WERI-Rb-1 (cell line): ENCODE measurements at regions not wholly inside any gene's neighbourhood (a gene's known extent, or its start where the extent isn't known, plus 50 kb on each side); places are given as distances from the start of the nearest gene placed in this dataset.

ENCODE experiments used
- DNase-seq: peaks from one replicate; pipeline ENCODE4 v3.0.0-alpha.2; 2020
- H3K27ac ChIP-seq: fragments of 250-450 bp; sonication (Bioruptor Pico); 2 replicates; pipeline ENCODE4 v1.5.1; 2020; ENCODE audit warnings: mild to moderate bottlenecking, moderate library complexity
- H3K27me3 ChIP-seq: fragments of 250-450 bp; sonication (Bioruptor Pico); 2 replicates; pipeline ENCODE4 v1.5.1; 2021; ENCODE audit warnings: mild to moderate bottlenecking, low read depth, moderate library complexity; ENCODE audit not compliant: insufficient read depth, severe bottlenecking
- H3K36me3 ChIP-seq: fragments of 250-450 bp; sonication (Bioruptor Pico); 2 replicates; pipeline ENCODE4 v1.5.1; 2020; ENCODE audit warnings: mild to moderate bottlenecking, moderate library complexity
- H3K4me3 ChIP-seq: 2 replicates; pipeline ENCODE4 v1.5.1; 2011; ENCODE audit warnings: low read depth, mild to moderate bottlenecking, control low read depth, low read length
- H3K9me3 ChIP-seq: fragments of 250-450 bp; sonication (Bioruptor Pico); 2 replicates; pipeline ENCODE4 v1.5.1; 2021; ENCODE audit warnings: mild to moderate bottlenecking, moderate library complexity; ENCODE audit not compliant: severe bottlenecking
- TF ChIP-seq, protein P1 (sequence below): IDR thresholded peaks from 2 replicates; pipeline ENCODE4 v1.5.1; 2011; ENCODE audit warnings: low read depth, mild to moderate bottlenecking, control low read depth, inconsistent platforms, low read length

DNA sequence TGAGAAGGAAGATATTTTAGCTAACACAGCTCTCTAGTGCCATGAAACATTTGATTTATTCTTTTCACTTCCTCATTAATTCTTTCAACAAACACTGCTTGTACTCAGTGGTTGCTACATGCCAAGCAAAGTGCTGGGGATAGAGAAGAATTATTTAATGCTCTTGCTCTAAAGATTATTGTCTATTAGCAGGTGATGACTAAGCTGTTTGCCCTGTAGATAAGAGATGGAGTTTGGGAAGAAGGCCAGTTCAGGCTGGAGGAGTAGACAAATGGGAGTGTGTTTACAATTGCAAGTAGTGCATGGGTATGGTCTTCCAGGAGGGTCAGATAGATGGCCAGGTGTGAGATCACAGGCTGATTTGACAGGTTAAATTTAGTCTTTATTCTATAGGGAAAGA lies 99.8 kb upstream of the SEL1L start:
- H3K27ac ChIP-seq: no peak overlapping the region
- no peaks in the 10 kb centered on the region for H3K9me3 ChIP-seq
- H3K36me3 ChIP-seq: no peaks in the 10 kb centered on the region
- DNase-seq: no peak
- no peak overlapping the region for H3K4me3 ChIP-seq
- TF ChIP-seq, protein P1, sequence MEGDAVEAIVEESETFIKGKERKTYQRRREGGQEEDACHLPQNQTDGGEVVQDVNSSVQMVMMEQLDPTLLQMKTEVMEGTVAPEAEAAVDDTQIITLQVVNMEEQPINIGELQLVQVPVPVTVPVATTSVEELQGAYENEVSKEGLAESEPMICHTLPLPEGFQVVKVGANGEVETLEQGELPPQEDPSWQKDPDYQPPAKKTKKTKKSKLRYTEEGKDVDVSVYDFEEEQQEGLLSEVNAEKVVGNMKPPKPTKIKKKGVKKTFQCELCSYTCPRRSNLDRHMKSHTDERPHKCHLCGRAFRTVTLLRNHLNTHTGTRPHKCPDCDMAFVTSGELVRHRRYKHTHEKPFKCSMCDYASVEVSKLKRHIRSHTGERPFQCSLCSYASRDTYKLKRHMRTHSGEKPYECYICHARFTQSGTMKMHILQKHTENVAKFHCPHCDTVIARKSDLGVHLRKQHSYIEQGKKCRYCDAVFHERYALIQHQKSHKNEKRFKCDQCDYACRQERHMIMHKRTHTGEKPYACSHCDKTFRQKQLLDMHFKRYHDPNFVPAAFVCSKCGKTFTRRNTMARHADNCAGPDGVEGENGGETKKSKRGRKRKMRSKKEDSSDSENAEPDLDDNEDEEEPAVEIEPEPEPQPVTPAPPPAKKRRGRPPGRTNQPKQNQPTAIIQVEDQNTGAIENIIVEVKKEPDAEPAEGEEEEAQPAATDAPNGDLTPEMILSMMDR: no peak
- H3K27me3 ChIP-seq: no peaks in the 10 kb centered on the region

DNA sequence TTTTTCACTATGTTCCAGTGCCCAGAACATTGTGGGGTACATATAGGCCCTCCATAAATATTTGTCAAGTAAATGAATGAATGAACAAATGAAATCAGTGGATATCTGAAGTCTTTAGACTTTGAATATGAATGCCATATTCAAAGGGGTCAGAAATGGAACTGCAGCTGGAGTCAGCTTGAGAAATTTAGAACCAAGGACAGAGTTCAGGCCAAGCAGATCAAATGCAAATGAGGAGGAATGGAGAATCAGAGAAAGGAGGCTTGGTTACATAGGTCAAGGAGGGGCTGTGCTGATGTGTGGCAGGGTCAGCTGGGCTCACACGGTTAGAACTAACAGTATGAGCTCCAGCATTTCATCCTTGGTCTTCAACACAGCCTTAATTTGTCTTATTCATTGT lies 104.0 kb upstream of the SEL1L start:
- H3K27me3 ChIP-seq: no peaks in the 10 kb centered on the region
- H3K27ac ChIP-seq: no peak overlapping the region
- DNase-seq: no peak
- H3K36me3 ChIP-seq: no peaks in the 10 kb centered on the region
- H3K4me3 ChIP-seq: no peak overlapping the region
- no peaks in the 10 kb centered on the region for H3K9me3 ChIP-seq
- TF ChIP-seq, protein P1: no peak

DNA sequence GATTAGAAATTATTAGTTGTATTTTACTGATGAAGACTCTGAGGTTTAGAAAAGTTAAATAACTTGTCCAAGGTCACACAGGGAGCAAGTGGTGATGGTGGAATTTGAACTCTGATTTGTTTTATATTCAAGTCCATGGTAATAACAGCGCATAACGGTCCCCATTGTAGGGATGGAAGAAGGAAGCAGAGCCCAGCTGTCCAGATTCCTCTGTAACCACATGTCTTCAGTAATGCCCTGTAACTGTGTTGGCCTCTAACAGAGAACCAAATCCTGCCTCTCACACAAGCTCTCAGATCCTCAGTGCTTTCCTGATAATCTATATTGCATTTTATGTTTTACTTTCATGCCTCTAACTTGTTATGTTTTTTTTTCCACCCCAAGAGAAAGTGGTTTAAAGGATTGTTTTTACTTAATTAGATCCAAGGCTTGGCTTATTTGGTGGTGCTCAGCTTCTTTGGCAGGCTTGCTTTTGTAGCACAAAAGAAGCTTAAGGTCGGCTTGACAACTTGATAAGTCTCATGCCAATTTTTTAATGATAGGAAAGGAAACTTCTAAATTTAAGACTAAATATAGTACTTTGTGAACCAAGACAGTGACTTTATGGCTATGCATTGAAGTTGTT lies 105.1 kb upstream of the SEL1L start:
- Histone ChIP-seq H3K36me3 (no peaks in the 10 kb centered on the region), H3K27ac (no peak overlapping the region), H3K4me3 (no peak overlapping the region), H3K27me3 (no peaks in the 10 kb centered on the region), H3K9me3 (no peaks in the 10 kb centered on the region)
- TF ChIP-seq, protein P1: no peak
- DNase-seq: no peak

DNA sequence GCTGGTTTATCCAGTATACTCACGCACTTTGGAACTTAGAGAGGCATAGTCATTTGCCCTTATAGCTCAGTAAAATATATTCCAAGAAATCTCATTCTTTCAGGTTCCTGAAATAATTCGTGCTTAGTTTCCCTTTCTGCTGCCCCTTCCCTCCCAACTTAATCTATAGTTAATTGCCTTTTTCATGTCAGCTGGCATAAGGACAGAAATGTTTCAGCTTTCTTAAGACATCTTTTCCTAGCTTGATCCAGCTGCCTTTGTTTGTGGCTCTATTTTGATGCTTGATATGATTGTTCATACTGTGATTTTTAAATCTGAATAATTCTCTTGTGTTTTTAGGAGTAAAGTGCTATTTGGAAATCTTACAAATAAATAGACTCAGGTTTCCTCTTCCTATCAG lies 120.0 kb upstream of the SEL1L start:
- Histone ChIP-seq H3K27me3 (no peaks in the 10 kb centered on the region), H3K4me3 (no peak overlapping the region), H3K27ac (no peak overlapping the region), H3K9me3 (no peaks in the 10 kb centered on the region), H3K36me3 (no peaks in the 10 kb centered on the region)
- DNase-seq: no peak
- TF ChIP-seq, protein P1: no peak

DNA sequence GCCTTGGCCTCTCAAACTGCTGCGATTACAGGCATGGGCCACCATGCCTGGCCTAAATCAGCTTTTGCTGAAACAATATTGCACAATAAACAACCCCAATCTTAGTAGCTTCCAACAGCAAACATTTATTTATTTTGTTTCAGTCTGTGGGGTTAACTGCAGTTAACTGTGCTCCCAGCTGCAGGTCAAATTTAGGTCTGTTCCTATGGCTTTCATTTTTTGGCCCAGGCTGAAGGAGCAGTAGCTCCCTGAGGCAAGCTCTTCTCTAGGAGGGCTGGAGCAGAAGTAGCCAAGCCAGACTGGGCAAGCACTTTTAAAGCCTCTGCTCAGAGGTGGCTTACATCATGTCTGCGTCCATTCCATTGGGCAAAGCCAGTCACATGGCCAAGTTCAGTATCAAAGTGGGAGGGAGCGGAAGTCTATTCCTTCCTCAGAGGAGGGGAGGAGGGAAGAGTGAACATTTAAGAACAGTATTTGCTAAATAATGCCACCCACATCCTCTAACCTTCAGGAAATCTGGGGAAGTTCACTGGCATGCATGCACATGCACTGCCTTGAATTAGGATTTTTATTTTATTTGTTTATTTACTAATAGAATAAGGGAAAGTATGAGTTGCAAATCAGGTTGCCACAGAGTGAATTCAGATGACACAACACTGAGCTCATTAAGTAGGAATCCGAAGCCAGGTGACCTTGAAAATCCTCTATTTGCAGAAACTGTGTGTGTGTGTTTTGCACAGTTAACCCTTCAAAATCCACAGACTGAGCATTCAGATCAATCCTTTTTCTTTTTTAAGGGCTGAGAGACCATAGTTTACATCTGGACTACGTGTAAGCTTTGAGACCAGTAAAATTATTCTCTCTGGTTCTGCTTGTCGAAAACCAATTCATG lies 122.0 kb upstream of the SEL1L start:
- Histone ChIP-seq H3K9me3 (no peaks in the 10 kb centered on the region), H3K36me3 (no peaks in the 10 kb centered on the region), H3K27me3 (no peaks in the 10 kb centered on the region), H3K4me3 (no peak overlapping the region), H3K27ac (no peak overlapping the region)
- no peak for DNase-seq
- TF ChIP-seq, protein P1: no peak
